ENCODE measurements at regions not wholly inside any gene's neighbourhood (a gene's known extent, or its start where the extent isn't known, plus 50 kb on each side); places are given as distances from the start of the nearest gene placed in this dataset.

DNA sequence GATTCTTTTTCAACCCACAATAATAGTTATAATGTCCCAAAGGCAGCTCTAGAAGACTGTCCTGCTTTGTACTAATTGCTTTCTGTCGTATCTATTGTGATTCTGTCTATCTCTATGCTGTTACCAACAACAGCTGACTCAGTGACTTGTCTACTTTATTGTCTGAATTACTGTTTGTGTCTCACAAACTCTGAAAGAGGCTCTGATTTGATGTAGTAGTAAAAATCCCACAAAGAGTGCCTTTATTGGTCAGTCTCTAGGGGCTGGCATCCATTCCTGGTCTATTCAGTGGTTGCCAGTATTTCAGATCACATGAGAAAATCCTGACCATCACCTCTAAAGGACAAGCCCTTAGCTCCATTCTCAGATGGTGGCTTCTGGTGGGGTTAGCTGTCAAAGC is 254.2 kb downstream of the NSUN3 start:
- Histone ChIP-seq H3K4me3 (ENCODE audit: low read depth, low read length, poor library complexity, severe bottlenecking) (no peak overlapping the region), H3K9me3 (ENCODE audit: low read depth, low read length, poor library complexity, severe bottlenecking) (no peaks in the 10 kb centered on the region), H3K4me1 (ENCODE audit: insufficient read depth, low read length, poor library complexity, severe bottlenecking) (no peaks in the 10 kb centered on the region), H3K36me3 (ENCODE audit: insufficient read depth, low read length, poor library complexity, severe bottlenecking) (no peaks in the 10 kb centered on the region), H3K27me3 (replicated peaks; ENCODE audit: insufficient read depth, low read depth, low read length, poor library complexity) (no peaks in the 10 kb centered on the region), H3K27ac (ENCODE audit: low read depth, low read length, poor library complexity, severe bottlenecking) (no peak overlapping the region)
- ChIA-PET POLR2A (ENCODE audit: low non-redundant PET) (no interaction called here), CTCF (no interaction called here)
- no TSS peak for BruUV-seq (replicated peaks)
- DNase-seq (ENCODE audit: low spot score) = no peak
- intact Hi-C loops (cut with micrococcal nuclease; ENCODE audit: unreplicated experiment) = no loop called here
- TF ChIP-seq EZH2 (IDR thresholded peaks at IDR 0.05; ENCODE audit: borderline replicate concordance, low read depth, low read length, poor library complexity, severe bottlenecking) (no peak), CTCF (conservative IDR thresholded peaks at IDR 0.05; ENCODE audit: low read depth, low read length) (no peak)

- intact Hi-C loops (cut with micrococcal nuclease; ENCODE audit: unreplicated experiment) = no loop called here
- BruUV-seq (replicated peaks) = no TSS peak
- ChIA-PET POLR2A (ENCODE audit: low non-redundant PET) (no interaction called here), CTCF (no interaction called here)
- no peak for DNase-seq (ENCODE audit: low spot score)
- TF ChIP-seq CTCF (conservative IDR thresholded peaks at IDR 0.05; ENCODE audit: low read depth, low read length) (no peak), EZH2 (IDR thresholded peaks at IDR 0.05; ENCODE audit: borderline replicate concordance, low read depth, low read length, poor library complexity, severe bottlenecking) (no peak)
- H3K4me1 ChIP-seq (ENCODE audit: insufficient read depth, low read length, poor library complexity, severe bottlenecking) = no peaks in the 10 kb centered on the region
- H3K9me3 ChIP-seq (ENCODE audit: low read depth, low read length, poor library complexity, severe bottlenecking) = no peaks in the 10 kb centered on the region
- H3K36me3 ChIP-seq (ENCODE audit: insufficient read depth, low read length, poor library complexity, severe bottlenecking) = no peaks in the 10 kb centered on the region
- H3K4me3 ChIP-seq (ENCODE audit: low read depth, low read length, poor library complexity, severe bottlenecking) = no peak overlapping the region
- no peaks in the 10 kb centered on the region for H3K27me3 ChIP-seq (replicated peaks; ENCODE audit: insufficient read depth, low read depth, low read length, poor library complexity)
- no peak overlapping the region for H3K27ac ChIP-seq (ENCODE audit: low read depth, low read length, poor library complexity, severe bottlenecking)
Measured at GRCh38 chr3:94323596-94323995, 260.7 kb downstream of the NSUN3 start.

DNA sequence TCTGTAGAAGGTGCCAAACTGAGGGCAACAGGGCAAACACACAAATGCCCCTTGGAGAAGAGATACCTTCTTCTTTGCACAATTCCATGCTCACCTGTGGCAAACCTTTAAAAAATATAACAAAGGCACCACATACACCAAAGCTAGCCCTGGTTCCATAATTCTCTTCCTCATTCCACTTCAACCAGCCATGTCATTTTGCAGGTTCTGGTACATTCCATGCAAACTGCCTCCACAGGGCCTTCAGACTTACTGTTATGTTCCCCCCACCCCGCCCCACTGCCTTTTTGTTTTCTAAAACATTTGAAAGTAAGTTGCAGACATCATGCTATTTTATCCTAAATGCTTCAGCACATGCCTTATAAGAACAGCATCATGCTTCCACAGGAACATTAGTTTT is 269.0 kb downstream of the NSUN3 start:
- POLR2A ChIA-PET (ENCODE audit: low non-redundant PET) = no interaction called here
- Histone ChIP-seq H3K36me3 (ENCODE audit: insufficient read depth, low read length, poor library complexity, severe bottlenecking) (no peaks in the 10 kb centered on the region), H3K4me1 (ENCODE audit: insufficient read depth, low read length, poor library complexity, severe bottlenecking) (no peaks in the 10 kb centered on the region), H3K27me3 (replicated peaks; ENCODE audit: insufficient read depth, low read depth, low read length, poor library complexity) (no peaks in the 10 kb centered on the region), H3K9me3 (ENCODE audit: low read depth, low read length, poor library complexity, severe bottlenecking) (no peaks in the 10 kb centered on the region), H3K27ac (ENCODE audit: low read depth, low read length, poor library complexity, severe bottlenecking) (no peak overlapping the region), H3K4me3 (ENCODE audit: low read depth, low read length, poor library complexity, severe bottlenecking) (no peak overlapping the region)
- intact Hi-C loops (cut with micrococcal nuclease; ENCODE audit: unreplicated experiment) = no loop called here
- TF ChIP-seq CTCF (conservative IDR thresholded peaks at IDR 0.05; ENCODE audit: low read depth, low read length) (no peak), EZH2 (IDR thresholded peaks at IDR 0.05; ENCODE audit: borderline replicate concordance, low read depth, low read length, poor library complexity, severe bottlenecking) (no peak)
- no peak for DNase-seq (ENCODE audit: low spot score)
- CTCF ChIA-PET = no interaction called here
- no TSS peak for BruUV-seq (replicated peaks)

Measured in A673 (cell line).